ENCODE measurements at regions not wholly inside any gene's neighbourhood (a gene's known extent, or its start where the extent isn't known, plus 50 kb on each side); places are given as distances from the start of the nearest gene placed in this dataset.

DNA sequence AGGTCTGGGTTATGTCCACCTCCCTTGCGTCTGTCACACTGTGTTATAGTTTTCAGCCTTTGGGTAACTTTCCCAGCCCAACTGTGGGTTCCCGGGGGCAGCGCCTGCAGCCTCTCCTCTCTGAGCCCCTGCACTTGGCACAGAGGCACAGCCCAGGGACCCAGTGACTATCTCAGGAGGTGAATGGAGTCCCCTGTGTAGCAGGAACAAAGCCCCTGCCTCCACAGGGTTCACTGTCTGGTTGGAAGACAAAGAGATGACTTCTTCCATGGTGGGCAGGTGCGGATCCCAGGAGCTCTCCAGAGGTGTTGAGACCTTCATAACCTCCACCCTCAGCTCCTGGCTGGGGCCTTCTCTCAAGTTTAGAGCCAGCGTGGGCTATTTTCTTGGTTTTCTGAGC, 156.9 kb downstream of the C9orf50 start:
- TF ChIP-seq POLR2A (IDR thresholded peaks at IDR 0.05): no peak
- TF ChIP-seq, protein P1, sequence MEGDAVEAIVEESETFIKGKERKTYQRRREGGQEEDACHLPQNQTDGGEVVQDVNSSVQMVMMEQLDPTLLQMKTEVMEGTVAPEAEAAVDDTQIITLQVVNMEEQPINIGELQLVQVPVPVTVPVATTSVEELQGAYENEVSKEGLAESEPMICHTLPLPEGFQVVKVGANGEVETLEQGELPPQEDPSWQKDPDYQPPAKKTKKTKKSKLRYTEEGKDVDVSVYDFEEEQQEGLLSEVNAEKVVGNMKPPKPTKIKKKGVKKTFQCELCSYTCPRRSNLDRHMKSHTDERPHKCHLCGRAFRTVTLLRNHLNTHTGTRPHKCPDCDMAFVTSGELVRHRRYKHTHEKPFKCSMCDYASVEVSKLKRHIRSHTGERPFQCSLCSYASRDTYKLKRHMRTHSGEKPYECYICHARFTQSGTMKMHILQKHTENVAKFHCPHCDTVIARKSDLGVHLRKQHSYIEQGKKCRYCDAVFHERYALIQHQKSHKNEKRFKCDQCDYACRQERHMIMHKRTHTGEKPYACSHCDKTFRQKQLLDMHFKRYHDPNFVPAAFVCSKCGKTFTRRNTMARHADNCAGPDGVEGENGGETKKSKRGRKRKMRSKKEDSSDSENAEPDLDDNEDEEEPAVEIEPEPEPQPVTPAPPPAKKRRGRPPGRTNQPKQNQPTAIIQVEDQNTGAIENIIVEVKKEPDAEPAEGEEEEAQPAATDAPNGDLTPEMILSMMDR (IDR thresholded peaks at IDR 0.05): no peak

All from body of pancreas (tissue), 4 donors.